ENCODE measurements at regions not wholly inside any gene's neighbourhood (a gene's known extent, or its start where the extent isn't known, plus 50 kb on each side); places are given as distances from the start of the nearest gene placed in this dataset.
"Not testable (repeated sequence)": the region's sequence is repeated elsewhere in the genome, so short reads cannot be mapped to it uniquely, and the experiment has no call there.

GRCh38 chr2:234879671-234880455, 72.0 kb upstream of the SH3BP4 start:
- Histone ChIP-seq H3K14ac (ENCODE audit: insufficient read depth, low read length) (no peak overlapping the region), H2BK15ac (ENCODE audit: low read depth, low read length) (no peak overlapping the region), H3T11ph (ENCODE audit: low read length) (no peak overlapping the region), H3K27me3 (ENCODE audit: insufficient read depth, low read length) (no peaks in the 10 kb centered on the region), H4K5ac (ENCODE audit: insufficient read length, low read depth, low read length) (no peak overlapping the region), H3K79me2 (ENCODE audit: insufficient read depth, low read length) (no peaks in the 10 kb centered on the region), H4K91ac (ENCODE audit: insufficient read length, low read depth, low read length) (no peak overlapping the region), H3K79me1 (ENCODE audit: insufficient read depth, low read depth, low read length, poor library complexity, severe bottlenecking) (no peaks in the 10 kb centered on the region), H3K23me2 (ENCODE audit: insufficient read length, low read depth, low read length, poor library complexity, severe bottlenecking) (no peaks in the 10 kb centered on the region), H3K56ac (ENCODE audit: insufficient read length, low read depth, low read length) (no peak overlapping the region), H2AFZ (ENCODE audit: low read length) (no peak overlapping the region), H3K9ac (ENCODE audit: extremely low read depth, insufficient read length, low read length) (no peak overlapping the region), H2AK5ac (ENCODE audit: insufficient read length, low read length) (no peak overlapping the region), H2BK120ac (ENCODE audit: low read depth, low read length, poor library complexity, severe bottlenecking) (no peak overlapping the region), H3K9me3 (ENCODE audit: control insufficient read depth, low read depth, low read length) (no peaks in the 10 kb centered on the region), H4K8ac (replicated peaks; ENCODE audit: insufficient read length, low read depth, low read length) (no peak overlapping the region), H3K27ac (ENCODE audit: insufficient read length, low read depth, low read length) (no peak overlapping the region), H2BK20ac (ENCODE audit: low read depth, low read length, poor library complexity, severe bottlenecking) (no peak overlapping the region), H2BK12ac (ENCODE audit: insufficient read length, low read depth, low read length) (no peak overlapping the region), H3K18ac (ENCODE audit: insufficient read length, low read depth, low read length) (no peak overlapping the region), H2BK5ac (ENCODE audit: insufficient read length, low read length) (no peak overlapping the region), H3K4me1 (ENCODE audit: insufficient read depth, low read length) (0 out of 2 replicates have a peak, but pooled peaks cover 3% of the 10 kb centered on the region), H3K4me2 (ENCODE audit: insufficient read depth, insufficient read length, low read length) (no peak overlapping the region), H3K4ac (ENCODE audit: low read depth, low read length) (no peak overlapping the region), H4K20me1 (ENCODE audit: control insufficient read depth, insufficient read depth, insufficient read length) (no peaks in the 10 kb centered on the region), H3K23ac (ENCODE audit: insufficient read length, low read depth, low read length) (no peak overlapping the region)
- Mint-ChIP-seq H3K36me3 (ENCODE audit: insufficient read depth in 1 of 3, low read depth in 3 of 3) (peaks cover 6 to 23% (median 15%) of the 10 kb centered on the region in 3 experiments; a peak in 6 of 7 replicates), H3K4me3 (no peak overlapping the region), H3K4me1 (peaks cover 17 to 19% of the 10 kb centered on the region in 2 experiments), H3K9me3 (peaks cover 16% of the 10 kb centered on the region in 2 experiments), H3K27ac (no peak overlapping the region), H3K27me3 (ENCODE audit: low read depth) (no peaks in the 10 kb centered on the region; the same call in 1 of the 2 replicates)
- DNase-seq = peak; percentile 10
- WGBS (ENCODE audit: extremely low coverage, insufficient read length, low lambda C conversion rate) = no CpG with 5 or more reads among the region's 5 CpGs
- TF ChIP-seq CTCF (conservative IDR thresholded peaks at IDR 0.05) = no peak

- Mint-ChIP-seq H3K36me3 (ENCODE audit: insufficient read depth in 1 of 3, low read depth in 3 of 3) (peaks cover 15 to 39% (median 27%) of the 10 kb centered on the region in 3 experiments), H3K9me3 (peaks cover 28 to 29% of the 10 kb centered on the region in 2 experiments)
- not testable (repeated sequence) for DNase-seq; H3K14ac ChIP-seq (ENCODE audit: insufficient read depth, low read length); H3K27me3 Mint-ChIP-seq (ENCODE audit: low read depth); H3K27ac ChIP-seq (ENCODE audit: insufficient read length, low read depth, low read length); H3K23me2 ChIP-seq (ENCODE audit: insufficient read length, low read depth, low read length, poor library complexity, severe bottlenecking); H3K9me3 ChIP-seq (ENCODE audit: control insufficient read depth, low read depth, low read length); H2BK20ac ChIP-seq (ENCODE audit: low read depth, low read length, poor library complexity, severe bottlenecking); H3K79me1 ChIP-seq (ENCODE audit: insufficient read depth, low read depth, low read length, poor library complexity, severe bottlenecking); H3K4me1 ChIP-seq (ENCODE audit: insufficient read depth, low read length); H2AFZ ChIP-seq (ENCODE audit: low read length); H3K27ac Mint-ChIP-seq; H4K20me1 ChIP-seq (ENCODE audit: control insufficient read depth, insufficient read depth, insufficient read length); H2BK12ac ChIP-seq (ENCODE audit: insufficient read length, low read depth, low read length); H4K91ac ChIP-seq (ENCODE audit: insufficient read length, low read depth, low read length); H3K4me2 ChIP-seq (ENCODE audit: insufficient read depth, insufficient read length, low read length); H3K4ac ChIP-seq (ENCODE audit: low read depth, low read length); H3K9ac ChIP-seq (ENCODE audit: extremely low read depth, insufficient read length, low read length); H2AK5ac ChIP-seq (ENCODE audit: insufficient read length, low read length); H3K79me2 ChIP-seq (ENCODE audit: insufficient read depth, low read length); H2BK15ac ChIP-seq (ENCODE audit: low read depth, low read length); H2BK5ac ChIP-seq (ENCODE audit: insufficient read length, low read length); H3K23ac ChIP-seq (ENCODE audit: insufficient read length, low read depth, low read length); H3K4me3 Mint-ChIP-seq; H3K4me1 Mint-ChIP-seq; H3K18ac ChIP-seq (ENCODE audit: insufficient read length, low read depth, low read length); H3K27me3 ChIP-seq (ENCODE audit: insufficient read depth, low read length); H3K56ac ChIP-seq (ENCODE audit: insufficient read length, low read depth, low read length); H4K8ac ChIP-seq (replicated peaks; ENCODE audit: insufficient read length, low read depth, low read length); H2BK120ac ChIP-seq (ENCODE audit: low read depth, low read length, poor library complexity, severe bottlenecking); H3T11ph ChIP-seq (ENCODE audit: low read length); H4K5ac ChIP-seq (ENCODE audit: insufficient read length, low read depth, low read length)
- no CpG with 5 or more reads among the region's 2 CpGs for WGBS (ENCODE audit: extremely low coverage, insufficient read length, low lambda C conversion rate)
Measured at GRCh38 chr2:234876621-234877020, 75.2 kb upstream of the SH3BP4 start.
